Fibroblast of lung (primary cell): ENCODE measurements at regions not wholly inside any gene's neighbourhood (a gene's known extent, or its start where the extent isn't known, plus 50 kb on each side); places are given as distances from the start of the nearest gene placed in this dataset.
A peak's percentile ranks its signal among the peaks of the same experiment; 100 is the strongest.

Experiments used
- DNase-seq, 2 donors: peaks; one replicate each; pipeline versions ENCODE4 v3.0.0 to v3.0.0-alpha.2; 2010; ENCODE audit warnings: low read depth in 2 of 2
- H2AFZ ChIP-seq: 2 replicates; pipeline ENCODE4 v1.5.1; 2012; ENCODE audit warnings: low read length, control low read depth, inconsistent platforms
- H3K27ac ChIP-seq: 2 replicates; pipeline ENCODE4 v1.5.1; 2011; ENCODE audit warnings: low read length, control low read depth; ENCODE audit not compliant: insufficient read depth
- H3K27me3 ChIP-seq: 2 replicates; pipeline ENCODE4 v1.5.1; 2011; ENCODE audit warnings: mild to moderate bottlenecking, low read length; ENCODE audit not compliant: control insufficient read depth, insufficient read depth
- H3K36me3 ChIP-seq: 2 replicates; pipeline ENCODE4 v1.5.1; 2011; ENCODE audit warnings: low read length; ENCODE audit not compliant: control insufficient read depth, insufficient read depth
- H3K4me1 ChIP-seq: 2 replicates; pipeline ENCODE4 v1.5.1; 2011; ENCODE audit warnings: low read length; ENCODE audit not compliant: control insufficient read depth, insufficient read depth; ENCODE audit errors: extremely low read depth
- H3K4me2 ChIP-seq: 2 replicates; pipeline ENCODE4 v1.5.1; 2011; ENCODE audit warnings: low read length, control low read depth; ENCODE audit not compliant: insufficient read depth; ENCODE audit errors: extremely low read depth
- H3K4me3 ChIP-seq, 4 experiments: fragments of 200-600 bp in 1 of 4; sonication (generic) in 1 of 4; replicated peaks in 1 of 4; 2 replicates each; pipeline ENCODE4 v1.5.1; 2011 to 2016; ENCODE audit warnings: low read length in 4 of 4, low read depth in 3 of 4, mild to moderate bottlenecking in 3 of 4, control low read depth in 2 of 4, inconsistent platforms in 1 of 4, mixed read lengths in 1 of 4; ENCODE audit not compliant: insufficient read depth in 1 of 4; ENCODE audit errors: control extremely low read depth in 1 of 4
- H3K79me2 ChIP-seq: 2 replicates; pipeline ENCODE4 v1.5.1; 2012; ENCODE audit warnings: mild to moderate bottlenecking, low read length, inconsistent platforms; ENCODE audit not compliant: control insufficient read depth, insufficient read depth
- H3K9ac ChIP-seq: 2 replicates; pipeline ENCODE4 v1.5.1; 2011; ENCODE audit warnings: mild to moderate bottlenecking, low read length, control low read depth; ENCODE audit not compliant: insufficient read depth
- H3K9me3 ChIP-seq: 2 replicates; pipeline ENCODE4 v1.5.1; 2012; ENCODE audit warnings: low read depth, low read length; ENCODE audit not compliant: control insufficient read depth, insufficient read depth
- H4K20me1 ChIP-seq: 2 replicates; pipeline ENCODE4 v1.5.1; 2011; ENCODE audit warnings: low read length; ENCODE audit not compliant: control insufficient read depth, insufficient read depth; ENCODE audit errors: extremely low read depth
- EZH2 ChIP-seq: IDR thresholded peaks from 2 replicates; pipeline ENCODE4 v1.5.1; 2012; ENCODE audit warnings: low read length, control low read depth, mild to moderate bottlenecking; ENCODE audit errors: missing control alignments
- TF ChIP-seq, protein P1 (sequence below), 2 donors: IDR thresholded peaks in 1 of 2; conservative IDR thresholded peaks in 1 of 2; 1 replicate in 1 of 2; 2 replicates in 1 of 2; pipeline ENCODE4 v1.5.1; 2011 to 2012; ENCODE audit warnings: low read length in 2 of 2, control low read depth in 1 of 2, inconsistent platforms in 1 of 2, low read depth in 1 of 2, mild to moderate bottlenecking in 1 of 2

DNA sequence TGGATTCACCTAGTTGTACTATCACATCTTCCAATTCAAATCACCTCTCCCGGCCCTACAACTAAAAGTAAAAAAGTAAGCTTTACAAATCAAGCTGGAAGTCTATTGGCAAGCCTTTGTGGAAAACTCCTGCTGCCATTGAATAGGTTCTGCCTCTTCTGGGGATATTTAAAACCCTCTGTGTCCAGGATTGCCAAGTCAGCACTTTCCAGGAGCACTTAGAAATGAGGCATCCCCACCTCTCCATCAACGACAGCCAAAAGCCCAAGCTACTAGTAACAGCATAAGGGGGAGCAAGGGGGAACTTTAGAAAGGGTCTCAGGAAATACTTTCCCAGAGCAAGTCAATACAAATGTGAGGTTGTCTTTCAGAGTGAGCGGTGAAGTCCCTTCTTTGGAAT lies 85.0 kb upstream of the OBI1 start:
- Histone ChIP-seq H3K27ac (no peak overlapping the region), H3K4me1 (no peaks in the 10 kb centered on the region), H3K9me3 (no peaks in the 10 kb centered on the region), H2AFZ (no peak overlapping the region), H3K79me2 (no peaks in the 10 kb centered on the region), H3K27me3 (no peaks in the 10 kb centered on the region), H4K20me1 (no peaks in the 10 kb centered on the region), H3K4me3 (no peak overlapping the region), H3K36me3 (no peaks in the 10 kb centered on the region), H3K4me2 (no peak overlapping the region), H3K9ac (no peak overlapping the region)
- TF ChIP-seq, protein P1, sequence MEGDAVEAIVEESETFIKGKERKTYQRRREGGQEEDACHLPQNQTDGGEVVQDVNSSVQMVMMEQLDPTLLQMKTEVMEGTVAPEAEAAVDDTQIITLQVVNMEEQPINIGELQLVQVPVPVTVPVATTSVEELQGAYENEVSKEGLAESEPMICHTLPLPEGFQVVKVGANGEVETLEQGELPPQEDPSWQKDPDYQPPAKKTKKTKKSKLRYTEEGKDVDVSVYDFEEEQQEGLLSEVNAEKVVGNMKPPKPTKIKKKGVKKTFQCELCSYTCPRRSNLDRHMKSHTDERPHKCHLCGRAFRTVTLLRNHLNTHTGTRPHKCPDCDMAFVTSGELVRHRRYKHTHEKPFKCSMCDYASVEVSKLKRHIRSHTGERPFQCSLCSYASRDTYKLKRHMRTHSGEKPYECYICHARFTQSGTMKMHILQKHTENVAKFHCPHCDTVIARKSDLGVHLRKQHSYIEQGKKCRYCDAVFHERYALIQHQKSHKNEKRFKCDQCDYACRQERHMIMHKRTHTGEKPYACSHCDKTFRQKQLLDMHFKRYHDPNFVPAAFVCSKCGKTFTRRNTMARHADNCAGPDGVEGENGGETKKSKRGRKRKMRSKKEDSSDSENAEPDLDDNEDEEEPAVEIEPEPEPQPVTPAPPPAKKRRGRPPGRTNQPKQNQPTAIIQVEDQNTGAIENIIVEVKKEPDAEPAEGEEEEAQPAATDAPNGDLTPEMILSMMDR (conservative IDR thresholded peaks at IDR 0.05 in 1 of 2, IDR thresholded peaks at IDR 0.05 in 1 of 2; ENCODE audit: low read depth in 1 of 2, low read length in 2 of 2), result no peak
- no peak for TF ChIP-seq EZH2
- no peak for DNase-seq

DNA sequence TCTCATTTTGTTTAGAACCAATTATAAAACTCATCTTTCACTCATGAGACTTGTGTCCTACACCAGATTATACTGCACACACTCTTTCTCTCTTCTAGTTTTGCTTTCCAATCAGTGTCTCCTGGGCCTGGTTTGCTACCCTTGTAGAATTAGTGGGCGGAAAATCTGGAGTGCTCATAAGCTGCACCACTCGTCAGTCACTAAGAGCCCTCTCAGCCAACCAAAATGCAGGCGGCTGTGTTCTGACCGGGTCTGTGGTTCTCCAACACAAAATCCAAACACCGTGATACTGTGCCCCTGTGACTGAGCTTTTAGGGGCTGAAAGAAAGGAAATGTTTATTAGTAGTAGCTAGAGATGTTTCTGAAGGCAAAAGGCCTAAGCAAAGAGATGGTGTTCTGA lies 83.7 kb upstream of the OBI1 start:
- no peaks in the 10 kb centered on the region for H4K20me1 ChIP-seq
- H3K4me1 ChIP-seq, result no peaks in the 10 kb centered on the region
- H3K36me3 ChIP-seq, result no peaks in the 10 kb centered on the region
- TF ChIP-seq, protein P1 (conservative IDR thresholded peaks at IDR 0.05 in 1 of 2, IDR thresholded peaks at IDR 0.05 in 1 of 2; ENCODE audit: low read depth in 1 of 2, low read length in 2 of 2), result no peak
- TF ChIP-seq EZH2, result no peak
- H3K9ac ChIP-seq, result no peak overlapping the region
- H3K27me3 ChIP-seq, result no peaks in the 10 kb centered on the region
- H3K4me2 ChIP-seq, result no peak overlapping the region
- no peaks in the 10 kb centered on the region for H3K9me3 ChIP-seq
- no peak overlapping the region for H3K27ac ChIP-seq
- no peak overlapping the region for H2AFZ ChIP-seq
- H3K79me2 ChIP-seq, result no peaks in the 10 kb centered on the region
- no peak overlapping the region for H3K4me3 ChIP-seq
- DNase-seq, result no peak

DNA sequence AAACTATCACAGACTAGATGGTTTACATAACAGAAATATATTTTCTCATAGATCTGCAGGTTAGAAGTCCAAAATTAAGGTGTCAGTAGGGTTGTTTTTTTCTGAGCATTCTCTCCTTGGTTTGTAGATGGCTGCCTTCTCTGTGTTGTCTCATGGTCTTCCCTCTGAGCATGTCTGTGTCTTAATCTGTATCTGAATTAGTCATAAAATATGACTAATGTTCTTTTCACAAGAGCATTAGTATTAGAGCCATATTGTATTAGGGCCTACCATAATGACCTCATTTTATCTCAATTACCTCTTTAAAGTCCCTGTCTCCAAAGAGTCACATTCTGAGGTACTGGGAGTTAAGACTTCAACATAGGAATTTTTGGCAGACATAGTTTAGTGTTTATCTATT lies 77.2 kb upstream of the OBI1 start:
- Histone ChIP-seq H3K27ac (no peak overlapping the region), H3K36me3 (no peaks in the 10 kb centered on the region), H3K9ac (no peak overlapping the region), H3K27me3 (no peaks in the 10 kb centered on the region), H3K4me1 (no peaks in the 10 kb centered on the region), H3K4me3 (no peak overlapping the region), H3K9me3 (no peaks in the 10 kb centered on the region), H4K20me1 (no peaks in the 10 kb centered on the region), H3K79me2 (no peaks in the 10 kb centered on the region), H2AFZ (no peak overlapping the region), H3K4me2 (no peak overlapping the region)
- TF ChIP-seq, protein P1 (conservative IDR thresholded peaks at IDR 0.05 in 1 of 2, IDR thresholded peaks at IDR 0.05 in 1 of 2; ENCODE audit: low read depth in 1 of 2, low read length in 2 of 2), result no peak
- TF ChIP-seq EZH2, result no peak
- peak in 1 of 2 donors; percentile 1 for DNase-seq
